PC-9 (cell line): ENCODE measurements at regions not wholly inside any gene's neighbourhood (a gene's known extent, or its start where the extent isn't known, plus 50 kb on each side); places are given as distances from the start of the nearest gene placed in this dataset.

Source experiments
- EZH2 ChIP-seq: fragments of 200-600 bp; sonication (generic); IDR thresholded peaks from 2 replicates; pipeline ENCODE4 v1.8.0; 2017; ENCODE audit warnings: antibody characterized with exemption, low read depth
- TF ChIP-seq, protein P1 (sequence below): fragments of 200-600 bp; sonication (generic); conservative IDR thresholded peaks from 2 replicates; pipeline ENCODE4 v1.6.1; 2017; ENCODE audit warnings: mixed run types, antibody characterized with exemption, mild to moderate bottlenecking, moderate library complexity

DNA sequence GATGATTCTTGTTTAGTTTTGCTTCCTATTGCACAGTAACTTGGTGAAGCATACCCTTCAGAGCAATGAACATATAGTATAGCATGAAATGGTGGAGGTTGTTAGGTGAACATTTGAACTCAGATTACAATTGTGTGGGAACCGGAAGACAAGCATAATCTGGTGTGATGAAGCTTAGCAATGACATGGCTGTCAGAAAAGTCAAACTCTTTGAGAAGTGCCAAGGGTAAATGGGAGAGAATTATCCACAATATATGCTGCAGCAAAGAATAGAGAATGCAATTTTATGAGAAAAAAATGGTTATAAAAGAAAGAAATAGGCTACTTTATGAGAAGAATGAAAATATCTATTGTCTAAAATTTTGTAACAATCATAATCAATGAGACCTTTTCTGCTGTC lies 1536.7 kb downstream of the SI start:
- TF ChIP-seq, protein P1, sequence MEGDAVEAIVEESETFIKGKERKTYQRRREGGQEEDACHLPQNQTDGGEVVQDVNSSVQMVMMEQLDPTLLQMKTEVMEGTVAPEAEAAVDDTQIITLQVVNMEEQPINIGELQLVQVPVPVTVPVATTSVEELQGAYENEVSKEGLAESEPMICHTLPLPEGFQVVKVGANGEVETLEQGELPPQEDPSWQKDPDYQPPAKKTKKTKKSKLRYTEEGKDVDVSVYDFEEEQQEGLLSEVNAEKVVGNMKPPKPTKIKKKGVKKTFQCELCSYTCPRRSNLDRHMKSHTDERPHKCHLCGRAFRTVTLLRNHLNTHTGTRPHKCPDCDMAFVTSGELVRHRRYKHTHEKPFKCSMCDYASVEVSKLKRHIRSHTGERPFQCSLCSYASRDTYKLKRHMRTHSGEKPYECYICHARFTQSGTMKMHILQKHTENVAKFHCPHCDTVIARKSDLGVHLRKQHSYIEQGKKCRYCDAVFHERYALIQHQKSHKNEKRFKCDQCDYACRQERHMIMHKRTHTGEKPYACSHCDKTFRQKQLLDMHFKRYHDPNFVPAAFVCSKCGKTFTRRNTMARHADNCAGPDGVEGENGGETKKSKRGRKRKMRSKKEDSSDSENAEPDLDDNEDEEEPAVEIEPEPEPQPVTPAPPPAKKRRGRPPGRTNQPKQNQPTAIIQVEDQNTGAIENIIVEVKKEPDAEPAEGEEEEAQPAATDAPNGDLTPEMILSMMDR: no peak
- TF ChIP-seq EZH2: no peak
